ENCODE measurements at regions not wholly inside any gene's neighbourhood (a gene's known extent, or its start where the extent isn't known, plus 50 kb on each side); places are given as distances from the start of the nearest gene placed in this dataset.
A peak's percentile ranks its signal among the peaks of the same experiment; 100 is the strongest.

- TF ChIP-seq, protein P1, sequence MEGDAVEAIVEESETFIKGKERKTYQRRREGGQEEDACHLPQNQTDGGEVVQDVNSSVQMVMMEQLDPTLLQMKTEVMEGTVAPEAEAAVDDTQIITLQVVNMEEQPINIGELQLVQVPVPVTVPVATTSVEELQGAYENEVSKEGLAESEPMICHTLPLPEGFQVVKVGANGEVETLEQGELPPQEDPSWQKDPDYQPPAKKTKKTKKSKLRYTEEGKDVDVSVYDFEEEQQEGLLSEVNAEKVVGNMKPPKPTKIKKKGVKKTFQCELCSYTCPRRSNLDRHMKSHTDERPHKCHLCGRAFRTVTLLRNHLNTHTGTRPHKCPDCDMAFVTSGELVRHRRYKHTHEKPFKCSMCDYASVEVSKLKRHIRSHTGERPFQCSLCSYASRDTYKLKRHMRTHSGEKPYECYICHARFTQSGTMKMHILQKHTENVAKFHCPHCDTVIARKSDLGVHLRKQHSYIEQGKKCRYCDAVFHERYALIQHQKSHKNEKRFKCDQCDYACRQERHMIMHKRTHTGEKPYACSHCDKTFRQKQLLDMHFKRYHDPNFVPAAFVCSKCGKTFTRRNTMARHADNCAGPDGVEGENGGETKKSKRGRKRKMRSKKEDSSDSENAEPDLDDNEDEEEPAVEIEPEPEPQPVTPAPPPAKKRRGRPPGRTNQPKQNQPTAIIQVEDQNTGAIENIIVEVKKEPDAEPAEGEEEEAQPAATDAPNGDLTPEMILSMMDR (conservative IDR thresholded peaks at IDR 0.05; ENCODE audit: low read depth): no peak
- DNase-seq (ENCODE audit: low spot score): no peak
- H3K27ac ChIP-seq: no peak overlapping the region
- CTCF ChIA-PET: interaction anchor here (0.6 kb wide), 1 partner anchor 7 kb away, joined by 3 read pairs; no protein-coding TSS in a partner anchor
- POLR2A ChIA-PET (ENCODE audit: low non-redundant PET): no interaction called here
These were observed 334.1 kb downstream of the ZSWIM6 start for GRCh38 chr5:61666064-61666621.

DNA sequence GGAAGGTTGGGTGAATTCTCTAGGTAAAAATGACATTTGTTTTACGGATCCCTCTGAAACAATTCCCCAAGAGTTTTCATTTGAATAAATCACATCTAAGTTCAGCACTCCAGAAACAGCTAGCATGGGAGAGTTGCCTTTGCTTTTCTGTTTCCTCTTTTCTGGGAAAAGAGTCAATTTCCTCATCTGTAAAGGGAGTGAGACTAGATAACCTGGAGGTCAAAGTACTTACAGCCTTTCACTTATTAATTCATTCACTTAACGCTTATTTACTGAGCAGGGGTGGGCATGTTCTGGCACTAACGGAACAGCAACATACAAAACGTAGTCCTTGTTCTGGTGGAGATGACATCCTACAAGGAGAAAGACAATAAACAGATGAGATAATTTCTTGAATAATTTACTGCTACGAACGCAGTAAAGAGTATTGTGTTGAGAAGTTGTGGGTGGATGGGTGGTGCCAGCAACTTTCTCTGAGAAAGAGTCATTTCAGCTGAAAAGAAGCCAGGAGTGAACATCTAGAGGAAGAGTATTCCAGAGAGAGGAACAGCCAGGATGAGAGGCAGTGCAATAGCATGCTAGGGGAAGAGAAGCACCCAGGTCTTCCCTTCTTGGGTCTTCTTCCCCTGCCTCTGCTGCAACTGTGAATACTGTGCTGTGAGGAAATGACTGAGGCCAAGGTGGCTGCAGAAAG is 335.6 kb downstream of the ZSWIM6 start:
- CTCF ChIA-PET: interaction anchor here (0.8 kb wide), 1 partner anchor 9 kb away, joined by 3 read pairs; no protein-coding TSS in a partner anchor
- DNase-seq (ENCODE audit: low spot score): no peak
- H3K27ac ChIP-seq: no peak overlapping the region
- POLR2A ChIA-PET (ENCODE audit: low non-redundant PET): no interaction called here
- TF ChIP-seq, protein P1 (conservative IDR thresholded peaks at IDR 0.05; ENCODE audit: low read depth): no peak

GRCh38 chr5:61669531-61669930 is 337.5 kb downstream of the ZSWIM6 start:
- H3K27ac ChIP-seq: no peak overlapping the region
- TF ChIP-seq, protein P1 (conservative IDR thresholded peaks at IDR 0.05; ENCODE audit: low read depth): no peak
- ChIA-PET POLR2A (ENCODE audit: low non-redundant PET) (no interaction called here), CTCF (no interaction called here)
- DNase-seq (ENCODE audit: low spot score): no peak

DNA sequence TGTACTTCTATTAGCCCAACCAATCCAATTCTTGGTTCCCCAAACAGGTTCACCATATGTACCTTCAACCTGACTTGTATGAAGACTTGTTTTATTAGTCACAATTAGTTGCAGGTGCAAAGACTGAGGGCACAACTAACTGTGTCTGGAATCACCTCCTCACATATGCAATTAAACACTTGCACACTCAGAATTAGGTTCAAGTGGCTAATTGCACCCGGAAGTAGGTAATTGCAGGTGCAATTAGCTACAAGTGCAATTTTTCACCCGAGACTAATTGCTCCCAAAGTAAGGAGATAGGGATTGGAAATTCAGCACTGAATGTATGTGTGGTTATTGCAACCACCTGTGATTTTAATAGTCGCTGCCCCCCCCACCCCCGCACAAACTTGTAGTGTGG is 338.9 kb downstream of the ZSWIM6 start:
- ChIA-PET POLR2A (ENCODE audit: low non-redundant PET) (no interaction called here), CTCF (interaction anchor here (1.2 kb wide), 1 partner anchor 12 kb away, joined by 6 read pairs; no protein-coding TSS in a partner anchor)
- DNase-seq (ENCODE audit: low spot score): no peak
- TF ChIP-seq, protein P1 (conservative IDR thresholded peaks at IDR 0.05; ENCODE audit: low read depth): no peak
- H3K27ac ChIP-seq: no peak overlapping the region

GRCh38 chr5:61673007-61673735 is 341.1 kb downstream of the ZSWIM6 start:
- ChIA-PET CTCF (interaction anchor here (0.6 to 1.2 kb wide), 2 partner anchors 14 to 490 kb away, joined by 4 to 5 read pairs; no protein-coding TSS in a partner anchor), POLR2A (ENCODE audit: low non-redundant PET) (no interaction called here)
- peak; percentile 84 for DNase-seq (ENCODE audit: low spot score)
- TF ChIP-seq, protein P1 (conservative IDR thresholded peaks at IDR 0.05; ENCODE audit: low read depth): no peak
- H3K27ac ChIP-seq: no peak overlapping the region

DNA sequence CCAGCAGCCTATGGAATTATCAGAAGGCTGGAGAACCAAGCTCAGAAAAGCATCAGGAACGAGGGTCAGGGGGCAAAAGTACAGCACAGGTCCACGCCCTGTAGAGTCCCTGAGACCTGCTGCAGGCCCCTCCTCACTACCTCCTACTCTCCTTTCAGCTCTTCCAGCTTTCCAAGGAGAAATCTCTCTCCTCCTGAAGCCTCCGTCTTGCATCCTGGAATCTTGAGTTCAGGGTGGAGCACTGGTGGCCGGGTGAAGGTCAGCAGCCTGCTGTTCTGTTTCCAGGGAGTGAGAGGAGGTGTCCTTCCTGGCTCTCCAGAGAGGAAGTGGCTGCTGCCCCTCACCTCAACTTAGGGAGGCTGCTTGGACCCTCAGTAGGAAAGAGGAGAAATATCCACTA is 342.3 kb downstream of the ZSWIM6 start:
- H3K27ac ChIP-seq: no peak overlapping the region
- POLR2A ChIA-PET (ENCODE audit: low non-redundant PET): no interaction called here
- no peak for DNase-seq (ENCODE audit: low spot score)
- CTCF ChIA-PET: interaction anchor here (1.2 kb wide), 1 partner anchor 15 kb away, joined by 4 read pairs; no protein-coding TSS in a partner anchor
- TF ChIP-seq, protein P1 (conservative IDR thresholded peaks at IDR 0.05; ENCODE audit: low read depth): no peak
